ELF-1 (cell line): ENCODE measurements at regions not wholly inside any gene's neighbourhood (a gene's known extent, or its start where the extent isn't known, plus 50 kb on each side); places are given as distances from the start of the nearest gene placed in this dataset.
"Not testable (repeated sequence)": the region's sequence is repeated elsewhere in the genome, so short reads cannot be mapped to it uniquely, and the experiment has no call there.

Source experiments
- DNase-seq: peaks from one replicate; pipeline ENCODE4 v3.0.0-alpha.2; 2016; ENCODE audit warnings: low read depth, low spot score

- DNase-seq = no peak
These were observed 59.7 kb downstream of the NHLRC1 start for GRCh38 chr6:18062733-18063132.

- DNase-seq = no peak
These were observed 64.0 kb downstream of the NHLRC1 start for GRCh38 chr6:18058429-18058828.

GRCh38 chr6:18055714-18056382 lies 66.6 kb downstream of the NHLRC1 start:
- DNase-seq = no peak

GRCh38 chr6:18055098-18055497 lies 67.4 kb downstream of the NHLRC1 start:
- no peak for DNase-seq

- peak; percentile 37 for DNase-seq
These were observed 66.4 kb upstream of the KIF13A start for GRCh38 chr6:18053555-18054445.

- no peak for DNase-seq
These were observed 65.6 kb upstream of the KIF13A start for GRCh38 chr6:18053078-18053477.

GRCh38 chr6:18049646-18050045 lies 62.2 kb upstream of the KIF13A start:
- no peak for DNase-seq

GRCh38 chr6:18048953-18049630 lies 61.7 kb upstream of the KIF13A start:
- no peak for DNase-seq

GRCh38 chr6:18047406-18047805 lies 60.0 kb upstream of the KIF13A start:
- no peak for DNase-seq

- no peak for DNase-seq
These were observed 58.1 kb upstream of the KIF13A start for GRCh38 chr6:18045507-18045906.

- DNase-seq = peak; percentile 53
These were observed 56.8 kb upstream of the KIF13A start for GRCh38 chr6:18044108-18044783.

- DNase-seq = no peak
These were observed 55.2 kb upstream of the KIF13A start for GRCh38 chr6:18042536-18043145.

- DNase-seq = no peak
These were observed 52.0 kb upstream of the KIF13A start for GRCh38 chr6:18039481-18039880.

GRCh38 chr6:18038235-18038634 lies 50.8 kb upstream of the KIF13A start:
- not testable (repeated sequence) for DNase-seq
